Lower leg skin (tissue), 3 donors: ENCODE measurements at regions not wholly inside any gene's neighbourhood (a gene's known extent, or its start where the extent isn't known, plus 50 kb on each side); places are given as distances from the start of the nearest gene placed in this dataset.

Experiments
- CTCF ChIP-seq, 3 donors: fragments of 450-650 bp; IDR thresholded peaks; one replicate each; pipeline ENCODE4 v1.5.1; 2016; ENCODE audit warnings: antibody characterized with exemption in 3 of 3, mild to moderate bottlenecking in 3 of 3, moderate library complexity in 2 of 3
- POLR2A ChIP-seq, 2 donors: fragments of 450-650 bp; IDR thresholded peaks; one replicate each; pipeline ENCODE4 v1.6.1; 2016 to 2017; ENCODE audit warnings: antibody characterized with exemption in 2 of 2, mild to moderate bottlenecking in 1 of 2, moderate library complexity in 1 of 2

- TF ChIP-seq POLR2A (IDR thresholded peaks at IDR 0.05), result no peak
- no peak for TF ChIP-seq CTCF (IDR thresholded peaks at IDR 0.05)
These were observed 106.6 kb upstream of the PCDH18 start for GRCh38 chr4:137638934-137639333.
